SK-N-SH treated with all-trans-retinoic acid at 6 μM for 48 hours (cell line): ENCODE measurements at regions not wholly inside any gene's neighbourhood (a gene's known extent, or its start where the extent isn't known, plus 50 kb on each side); places are given as distances from the start of the nearest gene placed in this dataset.

Source experiments
- ATAC-seq: fragments of 200-7000 bp; cut with Tn5 transposase; 3 replicates; pipeline ENCODE4 v1.9.1; 2020; ENCODE audit warnings: mild to moderate bottlenecking, moderate library complexity
- ARNTL ChIP-seq: fragments of 450-650 bp; formaldehyde crosslinking; IDR thresholded peaks from 2 replicates; pipeline ENCODE4 v1.5.0; 2020; ENCODE audit warnings: low read depth, mild to moderate bottlenecking, moderate library complexity, borderline replicate concordance
- BACH2 ChIP-seq: fragments of 250-450 bp; sonication (Bioruptor Pico); IDR thresholded peaks from 2 replicates; pipeline ENCODE4 v1.9.0; 2021; ENCODE audit warnings: mild to moderate bottlenecking, borderline replicate concordance
- CREB5 ChIP-seq: fragments of 250-450 bp; sonication (Bioruptor Pico); IDR thresholded peaks from 2 replicates; pipeline ENCODE4 v1.5.1; 2020; ENCODE audit warnings: low read depth, mild to moderate bottlenecking, moderate library complexity
- CSDC2 ChIP-seq: fragments of 250-450 bp; sonication (Bioruptor Pico); IDR thresholded peaks from 2 replicates; pipeline ENCODE4 v1.5.0; 2020; ENCODE audit warnings: mild to moderate bottlenecking, moderate library complexity
- ESRRG ChIP-seq: fragments of 250-450 bp; sonication (Bioruptor Pico); IDR thresholded peaks from 2 replicates; pipeline ENCODE4 v1.6.1; 2021; ENCODE audit warnings: mild to moderate bottlenecking
- GLIS3 ChIP-seq: fragments of 250-450 bp; sonication (Bioruptor Pico); IDR thresholded peaks from 2 replicates; pipeline ENCODE4 v1.5.0; 2020; ENCODE audit warnings: mild to moderate bottlenecking, moderate library complexity
- ISL1 ChIP-seq: fragments of 250-450 bp; sonication (Bioruptor Pico); IDR thresholded peaks from 2 replicates; pipeline ENCODE4 v2.1.2; 2022; ENCODE audit warnings: mild to moderate bottlenecking, moderate library complexity
- OSR1 ChIP-seq: fragments of 250-450 bp; sonication (Bioruptor Pico); IDR thresholded peaks from 2 replicates; pipeline ENCODE4 v1.8.0; 2022; ENCODE audit warnings: moderate library complexity, mild to moderate bottlenecking, inconsistent platforms
- POU6F1 ChIP-seq: fragments of 250-450 bp; sonication (Bioruptor Pico); IDR thresholded peaks from 2 replicates; pipeline ENCODE4 v1.8.0; 2021; ENCODE audit warnings: low read depth, mild to moderate bottlenecking, moderate library complexity, borderline replicate concordance
- PPARA ChIP-seq: fragments of 250-450 bp; sonication (Bioruptor Pico); IDR thresholded peaks from 2 replicates; pipeline ENCODE4 v1.5.0; 2020; ENCODE audit warnings: mild to moderate bottlenecking, borderline replicate concordance
- RARB ChIP-seq: fragments of 250-450 bp; sonication (Bioruptor Pico); IDR thresholded peaks from 2 replicates; pipeline ENCODE4 v1.8.0; 2021; ENCODE audit warnings: mild to moderate bottlenecking, moderate library complexity
- SNAI2 ChIP-seq: fragments of 250-450 bp; sonication (Bioruptor Pico); IDR thresholded peaks from 2 replicates; pipeline ENCODE4 v1.5.0; 2020; ENCODE audit warnings: mild to moderate bottlenecking, moderate library complexity
- TCF4 ChIP-seq: fragments of 250-450 bp; sonication (Bioruptor Pico); IDR thresholded peaks from 2 replicates; pipeline ENCODE4 v1.8.0; 2021; ENCODE audit warnings: mild to moderate bottlenecking, moderate library complexity, borderline replicate concordance
- ZC3H10 ChIP-seq: fragments of 250-450 bp; sonication (Bioruptor Pico); IDR thresholded peaks from 2 replicates; pipeline ENCODE4 v1.5.1; 2021; ENCODE audit warnings: mild to moderate bottlenecking, moderate library complexity
- ZFP3 ChIP-seq: fragments of 250-450 bp; sonication (Bioruptor Pico); IDR thresholded peaks from 2 replicates; pipeline ENCODE4 v1.5.0; 2020; ENCODE audit warnings: mild to moderate bottlenecking, moderate library complexity
- ZFP30 ChIP-seq: fragments of 450-650 bp; formaldehyde crosslinking; IDR thresholded peaks from 2 replicates; pipeline ENCODE4 v1.5.0; 2022; ENCODE audit warnings: mild to moderate bottlenecking, moderate library complexity
- ZNF565 ChIP-seq: fragments of 450-650 bp; formaldehyde crosslinking; conservative IDR thresholded peaks from 2 replicates; pipeline ENCODE4 v1.5.0; 2020; ENCODE audit warnings: low read depth, mild to moderate bottlenecking, moderate library complexity
- ZNF70 ChIP-seq: fragments of 450-650 bp; formaldehyde crosslinking; IDR thresholded peaks from 2 replicates; pipeline ENCODE4 v1.5.0; 2020; ENCODE audit warnings: mild to moderate bottlenecking, moderate library complexity
- ZNF8 ChIP-seq: fragments of 450-650 bp; formaldehyde crosslinking; IDR thresholded peaks from 2 replicates; pipeline ENCODE4 v1.5.0; 2020; ENCODE audit warnings: mild to moderate bottlenecking, moderate library complexity
- TF ChIP-seq, protein P1 (sequence below): fragments of 250-450 bp; sonication (Bioruptor Pico); IDR thresholded peaks from 2 replicates; pipeline ENCODE4 v1.5.0; 2020; ENCODE audit warnings: mild to moderate bottlenecking, moderate library complexity
- TF ChIP-seq, protein P2 (sequence below): fragments of 250-450 bp; sonication (Bioruptor Pico); IDR thresholded peaks from 2 replicates; pipeline ENCODE4 v1.8.0; 2020; ENCODE audit warnings: mild to moderate bottlenecking, moderate library complexity, borderline replicate concordance
- TF ChIP-seq, protein P3 (sequence below): fragments of 250-450 bp; sonication (Bioruptor Pico); IDR thresholded peaks from 2 replicates; pipeline ENCODE4 v1.5.1; 2021; ENCODE audit warnings: mild to moderate bottlenecking, moderate library complexity

- ATAC-seq = no peak
- TF ChIP-seq, protein P1, sequence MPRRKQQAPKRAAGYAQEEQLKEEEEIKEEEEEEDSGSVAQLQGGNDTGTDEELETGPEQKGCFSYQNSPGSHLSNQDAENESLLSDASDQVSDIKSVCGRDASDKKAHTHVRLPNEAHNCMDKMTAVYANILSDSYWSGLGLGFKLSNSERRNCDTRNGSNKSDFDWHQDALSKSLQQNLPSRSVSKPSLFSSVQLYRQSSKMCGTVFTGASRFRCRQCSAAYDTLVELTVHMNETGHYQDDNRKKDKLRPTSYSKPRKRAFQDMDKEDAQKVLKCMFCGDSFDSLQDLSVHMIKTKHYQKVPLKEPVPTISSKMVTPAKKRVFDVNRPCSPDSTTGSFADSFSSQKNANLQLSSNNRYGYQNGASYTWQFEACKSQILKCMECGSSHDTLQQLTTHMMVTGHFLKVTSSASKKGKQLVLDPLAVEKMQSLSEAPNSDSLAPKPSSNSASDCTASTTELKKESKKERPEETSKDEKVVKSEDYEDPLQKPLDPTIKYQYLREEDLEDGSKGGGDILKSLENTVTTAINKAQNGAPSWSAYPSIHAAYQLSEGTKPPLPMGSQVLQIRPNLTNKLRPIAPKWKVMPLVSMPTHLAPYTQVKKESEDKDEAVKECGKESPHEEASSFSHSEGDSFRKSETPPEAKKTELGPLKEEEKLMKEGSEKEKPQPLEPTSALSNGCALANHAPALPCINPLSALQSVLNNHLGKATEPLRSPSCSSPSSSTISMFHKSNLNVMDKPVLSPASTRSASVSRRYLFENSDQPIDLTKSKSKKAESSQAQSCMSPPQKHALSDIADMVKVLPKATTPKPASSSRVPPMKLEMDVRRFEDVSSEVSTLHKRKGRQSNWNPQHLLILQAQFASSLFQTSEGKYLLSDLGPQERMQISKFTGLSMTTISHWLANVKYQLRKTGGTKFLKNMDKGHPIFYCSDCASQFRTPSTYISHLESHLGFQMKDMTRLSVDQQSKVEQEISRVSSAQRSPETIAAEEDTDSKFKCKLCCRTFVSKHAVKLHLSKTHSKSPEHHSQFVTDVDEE (CRISPR knock-in tag) = no peak
- no peak for TF ChIP-seq ZC3H10 (CRISPR knock-in tag)
- TF ChIP-seq RARB (CRISPR knock-in tag) = no peak
- TF ChIP-seq TCF4 (CRISPR knock-in tag) = no peak
- no peak for TF ChIP-seq ESRRG
- TF ChIP-seq CREB5 (CRISPR knock-in tag) = no peak
- TF ChIP-seq, protein P2, sequence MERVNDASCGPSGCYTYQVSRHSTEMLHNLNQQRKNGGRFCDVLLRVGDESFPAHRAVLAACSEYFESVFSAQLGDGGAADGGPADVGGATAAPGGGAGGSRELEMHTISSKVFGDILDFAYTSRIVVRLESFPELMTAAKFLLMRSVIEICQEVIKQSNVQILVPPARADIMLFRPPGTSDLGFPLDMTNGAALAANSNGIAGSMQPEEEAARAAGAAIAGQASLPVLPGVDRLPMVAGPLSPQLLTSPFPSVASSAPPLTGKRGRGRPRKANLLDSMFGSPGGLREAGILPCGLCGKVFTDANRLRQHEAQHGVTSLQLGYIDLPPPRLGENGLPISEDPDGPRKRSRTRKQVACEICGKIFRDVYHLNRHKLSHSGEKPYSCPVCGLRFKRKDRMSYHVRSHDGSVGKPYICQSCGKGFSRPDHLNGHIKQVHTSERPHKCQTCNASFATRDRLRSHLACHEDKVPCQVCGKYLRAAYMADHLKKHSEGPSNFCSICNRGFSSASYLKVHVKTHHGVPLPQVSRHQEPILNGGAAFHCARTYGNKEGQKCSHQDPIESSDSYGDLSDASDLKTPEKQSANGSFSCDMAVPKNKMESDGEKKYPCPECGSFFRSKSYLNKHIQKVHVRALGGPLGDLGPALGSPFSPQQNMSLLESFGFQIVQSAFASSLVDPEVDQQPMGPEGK (CRISPR knock-in tag) = no peak
- TF ChIP-seq ZNF70 (CRISPR knock-in tag) = no peak
- TF ChIP-seq POU6F1 (CRISPR knock-in tag) = no peak
- TF ChIP-seq ISL1 (CRISPR knock-in tag) = no peak
- no peak for TF ChIP-seq ARNTL (CRISPR knock-in tag)
- no peak for TF ChIP-seq SNAI2 (CRISPR knock-in tag)
- TF ChIP-seq ZNF565 (CRISPR knock-in tag) = no peak
- TF ChIP-seq, protein P3, sequence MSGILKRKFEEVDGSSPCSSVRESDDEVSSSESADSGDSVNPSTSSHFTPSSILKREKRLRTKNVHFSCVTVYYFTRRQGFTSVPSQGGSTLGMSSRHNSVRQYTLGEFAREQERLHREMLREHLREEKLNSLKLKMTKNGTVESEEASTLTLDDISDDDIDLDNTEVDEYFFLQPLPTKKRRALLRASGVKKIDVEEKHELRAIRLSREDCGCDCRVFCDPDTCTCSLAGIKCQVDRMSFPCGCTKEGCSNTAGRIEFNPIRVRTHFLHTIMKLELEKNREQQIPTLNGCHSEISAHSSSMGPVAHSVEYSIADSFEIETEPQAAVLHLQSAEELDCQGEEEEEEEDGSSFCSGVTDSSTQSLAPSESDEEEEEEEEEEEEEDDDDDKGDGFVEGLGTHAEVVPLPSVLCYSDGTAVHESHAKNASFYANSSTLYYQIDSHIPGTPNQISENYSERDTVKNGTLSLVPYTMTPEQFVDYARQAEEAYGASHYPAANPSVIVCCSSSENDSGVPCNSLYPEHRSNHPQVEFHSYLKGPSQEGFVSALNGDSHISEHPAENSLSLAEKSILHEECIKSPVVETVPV (CRISPR knock-in tag) = no peak
- TF ChIP-seq PPARA = no peak
- no peak for TF ChIP-seq BACH2 (CRISPR knock-in tag)
- no peak for TF ChIP-seq OSR1 (CRISPR knock-in tag)
- TF ChIP-seq ZFP30 (CRISPR knock-in tag) = no peak
- TF ChIP-seq CSDC2 (CRISPR knock-in tag) = no peak
- TF ChIP-seq GLIS3 = no peak
Observed at GRCh38 chr1:173293756-173294155, 86.6 kb upstream of the TNFSF4 start.

GRCh38 chr1:173294843-173295242 is 87.7 kb upstream of the TNFSF4 start:
- no peak for ATAC-seq
- TF ChIP-seq POU6F1 (CRISPR knock-in tag) (no peak), OSR1 (CRISPR knock-in tag) (no peak), CSDC2 (CRISPR knock-in tag) (no peak), ZNF565 (CRISPR knock-in tag) (no peak), ZFP3 (CRISPR knock-in tag) (no peak), ISL1 (CRISPR knock-in tag) (no peak), CREB5 (CRISPR knock-in tag) (no peak), GLIS3 (no peak), ZNF8 (CRISPR knock-in tag) (no peak), ARNTL (CRISPR knock-in tag) (no peak), PPARA (no peak), ESRRG (no peak), ZFP30 (CRISPR knock-in tag) (no peak)
- TF ChIP-seq, protein P1 (CRISPR knock-in tag) = no peak
- TF ChIP-seq, protein P2 (CRISPR knock-in tag) = no peak
